Osteocyte (in vitro differentiated cells): ENCODE measurements at regions not wholly inside any gene's neighbourhood (a gene's known extent, or its start where the extent isn't known, plus 50 kb on each side); places are given as distances from the start of the nearest gene placed in this dataset.
"Not testable (repeated sequence)": the region's sequence is repeated elsewhere in the genome, so short reads cannot be mapped to it uniquely, and the experiment has no call there.

ENCODE experiments used
- DNase-seq: peaks from one replicate; pipeline ENCODE4 v3.0.0; 2021; ENCODE audit warnings: mixed read lengths; ENCODE audit not compliant: unreplicated experiment; ENCODE audit errors: extremely low spot score
- H3K27ac Mint-ChIP-seq: one replicate; pipeline ENCODE4 v1.8.0; 2021; ENCODE audit warnings: mild to moderate bottlenecking, mixed read lengths; ENCODE audit not compliant: unreplicated experiment
- H3K27me3 Mint-ChIP-seq: one replicate; pipeline ENCODE4 v1.8.0; 2021; ENCODE audit warnings: mixed read lengths; ENCODE audit not compliant: unreplicated experiment
- H3K36me3 Mint-ChIP-seq: one replicate; pipeline ENCODE4 v1.8.0; 2021; ENCODE audit warnings: mixed read lengths; ENCODE audit not compliant: unreplicated experiment
- H3K4me1 Mint-ChIP-seq: one replicate; pipeline ENCODE4 v1.8.0; 2021; ENCODE audit warnings: mixed read lengths; ENCODE audit not compliant: unreplicated experiment
- H3K4me3 Mint-ChIP-seq: one replicate; pipeline ENCODE4 v1.8.0; 2021; ENCODE audit warnings: mild to moderate bottlenecking, moderate library complexity, mixed read lengths; ENCODE audit not compliant: unreplicated experiment
- H3K9me3 Mint-ChIP-seq: one replicate; pipeline ENCODE4 v1.8.0; 2021; ENCODE audit warnings: mixed read lengths; ENCODE audit not compliant: unreplicated experiment
- CTCF ChIP-seq: fragments of 200-600 bp; sonication (generic); IDR thresholded peaks from 2 replicates; pipeline ENCODE4 v1.5.0; 2021; ENCODE audit warnings: antibody characterized with exemption, mild to moderate bottlenecking, moderate library complexity

- H3K4me1 Mint-ChIP-seq = no peaks in the 10 kb centered on the region
- H3K36me3 Mint-ChIP-seq = no peaks in the 10 kb centered on the region
- TF ChIP-seq CTCF = no peak
- H3K27me3 Mint-ChIP-seq = no peaks in the 10 kb centered on the region
- no peaks in the 10 kb centered on the region for H3K9me3 Mint-ChIP-seq
- H3K4me3 Mint-ChIP-seq = no peak overlapping the region
- no peak for DNase-seq
- H3K27ac Mint-ChIP-seq = no peak overlapping the region
Observed at GRCh38 chr10:32179836-32180235, 123.6 kb upstream of the KIF5B start.

GRCh38 chr10:32177594-32177993 is 121.4 kb upstream of the KIF5B start:
- not testable (repeated sequence) for H3K36me3 Mint-ChIP-seq, DNase-seq, H3K4me1 Mint-ChIP-seq, H3K4me3 Mint-ChIP-seq, H3K9me3 Mint-ChIP-seq, H3K27ac Mint-ChIP-seq, H3K27me3 Mint-ChIP-seq

- H3K9me3 Mint-ChIP-seq = no peaks in the 10 kb centered on the region
- H3K36me3 Mint-ChIP-seq = no peaks in the 10 kb centered on the region
- no peaks in the 10 kb centered on the region for H3K4me1 Mint-ChIP-seq
- no peak overlapping the region for H3K4me3 Mint-ChIP-seq
- TF ChIP-seq CTCF = no peak
- no peak overlapping the region for H3K27ac Mint-ChIP-seq
- DNase-seq = no peak
- no peaks in the 10 kb centered on the region for H3K27me3 Mint-ChIP-seq
Observed at GRCh38 chr10:32175629-32176028, 119.4 kb upstream of the KIF5B start.

GRCh38 chr10:32174349-32174893 is 118.2 kb upstream of the KIF5B start:
- Mint-ChIP-seq H3K4me1 (peaks cover 2% of the 10 kb centered on the region), H3K27me3 (no peaks in the 10 kb centered on the region), H3K4me3 (no peak overlapping the region), H3K36me3 (no peaks in the 10 kb centered on the region), H3K9me3 (no peaks in the 10 kb centered on the region), H3K27ac (no peak overlapping the region)
- no peak for TF ChIP-seq CTCF
- DNase-seq = no peak

- Mint-ChIP-seq H3K9me3 (no peaks in the 10 kb centered on the region), H3K27me3 (no peaks in the 10 kb centered on the region), H3K27ac (no peak overlapping the region), H3K36me3 (no peaks in the 10 kb centered on the region), H3K4me3 (no peak overlapping the region), H3K4me1 (peaks cover 2% of the 10 kb centered on the region)
- no peak for DNase-seq
- TF ChIP-seq CTCF = no peak
Observed at GRCh38 chr10:32171204-32171603, 115.0 kb upstream of the KIF5B start.

- Mint-ChIP-seq H3K36me3 (no peaks in the 10 kb centered on the region), H3K4me1 (peaks cover 2% of the 10 kb centered on the region), H3K27ac (no peak overlapping the region), H3K4me3 (no peak overlapping the region), H3K9me3 (no peaks in the 10 kb centered on the region), H3K27me3 (peaks cover 3% of the 10 kb centered on the region)
- no peak for TF ChIP-seq CTCF
- DNase-seq = no peak
Observed at GRCh38 chr10:32169556-32169955, 113.3 kb upstream of the KIF5B start.
